Natural killer cell (primary cell): ENCODE measurements at regions not wholly inside any gene's neighbourhood (a gene's known extent, or its start where the extent isn't known, plus 50 kb on each side); places are given as distances from the start of the nearest gene placed in this dataset.

Experiments
- ATAC-seq, 3 donors: fragments of 150-1000 bp in 2 of 3; fragments of 200-7000 bp in 1 of 3; cut with Tn5 transposase; 1 replicate in 1 of 3; 2 replicates in 2 of 3; pipeline ENCODE4 v1.10.0; 2021; ENCODE audit warnings: mild to moderate bottlenecking in 2 of 3, moderate library complexity in 2 of 3
- DNase-seq, 2 donors: peaks; one replicate each; pipeline versions ENCODE4 v3.0.0 to v3.0.0-alpha.2; 2013 to 2021; ENCODE audit warnings: mixed read lengths in 1 of 2
- H3K27ac ChIP-seq: one replicate; pipeline ENCODE4 v1.5.1; 2013; ENCODE audit warnings: mild to moderate bottlenecking, low read length
- H3K27me3 ChIP-seq: one replicate; pipeline ENCODE4 v1.6.1; 2013; ENCODE audit warnings: low read length; ENCODE audit not compliant: control insufficient read depth, insufficient read depth
- H3K36me3 ChIP-seq: one replicate; pipeline ENCODE4 v1.6.1; 2013; ENCODE audit warnings: low read length; ENCODE audit not compliant: control insufficient read depth, insufficient read depth
- H3K4me1 ChIP-seq: one replicate; pipeline ENCODE4 v1.6.1; 2013; ENCODE audit warnings: low read length; ENCODE audit not compliant: control insufficient read depth, insufficient read depth
- H3K4me3 ChIP-seq: one replicate; pipeline ENCODE4 v1.5.1; 2013; ENCODE audit warnings: low read length
- H3K9me3 ChIP-seq: one replicate; pipeline ENCODE4 v1.6.1; 2013; ENCODE audit warnings: low read length; ENCODE audit not compliant: control insufficient read depth, insufficient read depth
- H3K27ac Mint-ChIP-seq, 2 donors: one replicate each; pipeline ENCODE4 v1.8.0; 2022; ENCODE audit warnings: mild to moderate bottlenecking in 2 of 2, mixed read lengths in 2 of 2, moderate library complexity in 1 of 2
- H3K27me3 Mint-ChIP-seq, 2 donors: one replicate each; pipeline ENCODE4 v1.8.0; 2022; ENCODE audit warnings: low read depth in 2 of 2, mixed read lengths in 2 of 2
- H3K36me3 Mint-ChIP-seq: one replicate; pipeline ENCODE4 v1.8.0; 2022; ENCODE audit warnings: mixed read lengths
- H3K4me1 Mint-ChIP-seq, 2 donors: one replicate each; pipeline ENCODE4 v1.8.0; 2022; ENCODE audit warnings: mixed read lengths in 2 of 2
- H3K4me3 Mint-ChIP-seq: one replicate; pipeline ENCODE4 v1.8.0; 2022; ENCODE audit warnings: mild to moderate bottlenecking, moderate library complexity, mixed read lengths
- H3K9me3 Mint-ChIP-seq, 2 donors: one replicate each; pipeline ENCODE4 v1.8.0; 2022; ENCODE audit warnings: mixed read lengths in 2 of 2
- CTCF ChIP-seq: fragments of 200-600 bp; IDR thresholded peaks from one replicate; pipeline ENCODE4 v1.8.0; 2022; ENCODE audit warnings: antibody characterized with exemption
- WGBS: methylation state at CpG from one replicate; pipeline ENCODE4 v1.1.7; 2013; ENCODE audit warnings: missing lambda C conversion rate; ENCODE audit not compliant: insufficient coverage; 5-methylcytosine and 5-hydroxymethylcytosine counted together
- intact Hi-C: fragments of 100-400 bp; cut with micrococcal nuclease; formaldehyde crosslinking; loops from one replicate; pipeline ENCODE4 v1.14.2; 2022

- no peak for ATAC-seq
Observed at GRCh38 chr15:39099524-39099923, 481.4 kb upstream of the THBS1 start.

GRCh38 chr15:39100106-39100660 lies 480.7 kb upstream of the THBS1 start:
- peaks cover 21 to 60% of the 10 kb centered on the region in 2 donors for H3K27me3 Mint-ChIP-seq
- Histone ChIP-seq H3K4me1 (no peaks in the 10 kb centered on the region), H3K27me3 (peaks cover 3% of the 10 kb centered on the region), H3K36me3 (no peaks in the 10 kb centered on the region), H3K9me3 (no peaks in the 10 kb centered on the region), H3K4me3 (no peak overlapping the region), H3K27ac (no peak overlapping the region)
- peaks cover 7% of the 10 kb centered on the region for H3K36me3 Mint-ChIP-seq
- no peak for DNase-seq
- H3K27ac Mint-ChIP-seq: no peak overlapping the region
- no peak for TF ChIP-seq CTCF
- no peak for ATAC-seq
- no peak overlapping the region for H3K4me3 Mint-ChIP-seq
- intact Hi-C loops: no loop called here
- H3K4me1 Mint-ChIP-seq: no peaks in the 10 kb centered on the region
- 80% methylated on average over 1 of the region's 2 CpGs for WGBS
- no peaks in the 10 kb centered on the region for H3K9me3 Mint-ChIP-seq

More at GRCh38 chr15:39099524-39099923, 481.4 kb upstream of the THBS1 start:
- 77% methylated on average over 2 of the region's 2 CpGs for WGBS
- Histone ChIP-seq H3K4me1 (no peaks in the 10 kb centered on the region), H3K9me3 (no peaks in the 10 kb centered on the region), H3K27me3 (peaks cover 3% of the 10 kb centered on the region), H3K27ac (no peak overlapping the region), H3K36me3 (no peaks in the 10 kb centered on the region), H3K4me3 (no peak overlapping the region)
- Mint-ChIP-seq H3K27me3 (peaks cover 22 to 61% of the 10 kb centered on the region in 2 donors), H3K4me3 (no peak overlapping the region), H3K4me1 (no peaks in the 10 kb centered on the region), H3K9me3 (no peaks in the 10 kb centered on the region), H3K27ac (no peak overlapping the region), H3K36me3 (peaks cover 7% of the 10 kb centered on the region)
- no peak for TF ChIP-seq CTCF
- DNase-seq: no peak
- intact Hi-C loops: no loop called here

- Mint-ChIP-seq H3K9me3 (no peaks in the 10 kb centered on the region), H3K27me3 (peaks cover 19 to 59% of the 10 kb centered on the region in 2 donors), H3K27ac (no peak overlapping the region), H3K4me1 (no peaks in the 10 kb centered on the region), H3K36me3 (peaks cover 7% of the 10 kb centered on the region), H3K4me3 (no peak overlapping the region)
- Histone ChIP-seq H3K27me3 (peaks cover 3% of the 10 kb centered on the region), H3K36me3 (no peaks in the 10 kb centered on the region), H3K4me3 (no peak overlapping the region), H3K27ac (no peak overlapping the region), H3K9me3 (no peaks in the 10 kb centered on the region), H3K4me1 (no peaks in the 10 kb centered on the region)
- intact Hi-C loops: no loop called here
- WGBS: 100% methylated on average over 1 of the region's 1 CpG
- TF ChIP-seq CTCF: no peak
- ATAC-seq: no peak
- DNase-seq: no peak
Observed at GRCh38 chr15:39102431-39102830, 478.4 kb upstream of the THBS1 start.

GRCh38 chr15:39106950-39107349 lies 473.9 kb upstream of the THBS1 start:
- no peak for TF ChIP-seq CTCF
- Mint-ChIP-seq H3K9me3 (no peaks in the 10 kb centered on the region), H3K27ac (no peak overlapping the region), H3K4me1 (no peaks in the 10 kb centered on the region), H3K4me3 (no peak overlapping the region), H3K36me3 (no peaks in the 10 kb centered on the region), H3K27me3 (peaks cover 15 to 44% of the 10 kb centered on the region in 2 donors)
- Histone ChIP-seq H3K27me3 (no peaks in the 10 kb centered on the region), H3K9me3 (no peaks in the 10 kb centered on the region), H3K4me1 (no peaks in the 10 kb centered on the region), H3K36me3 (no peaks in the 10 kb centered on the region), H3K4me3 (no peak overlapping the region), H3K27ac (no peak overlapping the region)
- intact Hi-C loops: no loop called here
- 88% methylated on average over 4 of the region's 5 CpGs for WGBS
- ATAC-seq (no peak), DNase-seq (no peak)
